ENCODE measurements at regions not wholly inside any gene's neighbourhood (a gene's known extent, or its start where the extent isn't known, plus 50 kb on each side); places are given as distances from the start of the nearest gene placed in this dataset.
A peak's percentile ranks its signal among the peaks of the same experiment; 100 is the strongest.

- H3K79me2 ChIP-seq (ENCODE audit: insufficient read depth, low read length) = no peaks in the 10 kb centered on the region
- no peaks in the 10 kb centered on the region for H4K20me1 ChIP-seq (ENCODE audit: insufficient read depth)
- peak overlapping the region; percentile 86 for H3K4me2 ChIP-seq (ENCODE audit: low read length)
- intact Hi-C loops (cut with micrococcal nuclease) = loop anchor here (5.0 kb wide), 1 partner anchor 38 kb away; no protein-coding TSS in a partner anchor
- H3K36me3 ChIP-seq (ENCODE audit: control insufficient read depth in 1 of 2, insufficient read depth in 2 of 2, low read length in 2 of 2) = no peaks in the 10 kb centered on the region
- no peaks in the 10 kb centered on the region for H3K27me3 ChIP-seq (ENCODE audit: insufficient read depth, low read length)
- H3K9ac ChIP-seq (ENCODE audit: low read length) = peak overlapping the region; percentile 28
- no peaks in the 10 kb centered on the region for H3K9me2 ChIP-seq (ENCODE audit: insufficient read depth)
- peaks cover 47 to 78% of the 10 kb centered on the region in 2 experiments for H3K4me1 ChIP-seq (ENCODE audit: control insufficient read depth in 1 of 2, insufficient read depth in 2 of 2, low read length in 2 of 2)
- ATAC-seq (no peak), DNase-seq (ENCODE audit: low read depth, low spot score) (no peak)
- ChIA-PET CTCF (interaction anchor here (1.2 to 1.3 kb wide), 2 partner anchors 22 to 34 kb away, joined by 3 to 5 read pairs; no protein-coding TSS in a partner anchor), POLR2A (interaction anchor here (1.0 to 2.6 kb wide), 3 partner anchors 14 to 271 kb away, joined by 3 to 12 read pairs (median 4); partner anchors contain the start of gene VEGFA), RAD21 (ENCODE audit: low non-redundant PET in 1 of 2, low total read pairs in 2 of 2, uncharacterized antibody in 2 of 2, unreplicated experiment in 2 of 2) (no interaction called here)
- no peaks in the 10 kb centered on the region for H3K9me3 ChIP-seq (ENCODE audit: control insufficient read depth in 1 of 2, insufficient read depth in 1 of 2, low read depth in 1 of 2, low read length in 2 of 2)
- no TSS peak for BruUV-seq (replicated peaks)
- peak overlapping the region; percentile 95 for H3K27ac ChIP-seq (ENCODE audit: low read depth, low read length)
- no peak overlapping the region for H3K4me3 ChIP-seq (replicated peaks in 1 of 2; ENCODE audit: low read depth in 1 of 2, low read length in 2 of 2)
- TF ChIP-seq CBX3 (IDR thresholded peaks at IDR 0.05; ENCODE audit: low read depth) (no peak), YY1 (IDR thresholded peaks at IDR 0.05; ENCODE audit: extremely low read depth, insufficient replicate concordance, low read depth, low read length) (no peak)
- H2AFZ ChIP-seq (ENCODE audit: low read depth, low read length, poor library complexity, severe bottlenecking) = no peak overlapping the region
Observed at GRCh38 chr6:44040786-44041185, 86.5 kb downstream of the MRPL14 start.

GRCh38 chr6:44039839-44040350 is 87.4 kb downstream of the MRPL14 start:
- ATAC-seq = no peak
- no peak overlapping the region for H2AFZ ChIP-seq (ENCODE audit: low read depth, low read length, poor library complexity, severe bottlenecking)
- no peaks in the 10 kb centered on the region for H3K9me2 ChIP-seq (ENCODE audit: insufficient read depth)
- no peaks in the 10 kb centered on the region for H3K36me3 ChIP-seq (ENCODE audit: control insufficient read depth in 1 of 2, insufficient read depth in 2 of 2, low read length in 2 of 2)
- no peaks in the 10 kb centered on the region for H3K9me3 ChIP-seq (ENCODE audit: control insufficient read depth in 1 of 2, insufficient read depth in 1 of 2, low read depth in 1 of 2, low read length in 2 of 2)
- DNase-seq (ENCODE audit: low read depth, low spot score) = no peak
- no peaks in the 10 kb centered on the region for H3K27me3 ChIP-seq (ENCODE audit: insufficient read depth, low read length)
- H3K79me2 ChIP-seq (ENCODE audit: insufficient read depth, low read length) = no peaks in the 10 kb centered on the region
- POLR2A ChIA-PET = interaction anchor here (1.2 to 2.6 kb wide), 3 partner anchors 14 to 29 kb away, joined by 3 to 12 read pairs (median 7); no protein-coding TSS in a partner anchor
- H3K9ac ChIP-seq (ENCODE audit: low read length) = 0 out of 2 replicates have a peak overlapping the region, but pooled peaks have one; percentile 28
- H3K4me2 ChIP-seq (ENCODE audit: low read length) = peak overlapping the region; percentile 86; the same call in 1 of the 2 replicates
- H3K27ac ChIP-seq (ENCODE audit: low read depth, low read length) = no peak overlapping the region; the same call in 1 of the 2 replicates
- no peaks in the 10 kb centered on the region for H4K20me1 ChIP-seq (ENCODE audit: insufficient read depth)
- H3K4me1 ChIP-seq (ENCODE audit: control insufficient read depth in 1 of 2, insufficient read depth in 2 of 2, low read length in 2 of 2) = peaks cover 50 to 83% of the 10 kb centered on the region in 2 experiments
- CTCF ChIA-PET = interaction anchor here (0.7 to 1.4 kb wide), 4 partner anchors 11 to 35 kb away, joined by 3 to 4 read pairs (median 3); no protein-coding TSS in a partner anchor
- BruUV-seq (replicated peaks) = no TSS peak
- intact Hi-C loops (cut with micrococcal nuclease) = loop anchor here (5.0 kb wide), 1 partner anchor 38 kb away; no protein-coding TSS in a partner anchor
- H3K4me3 ChIP-seq (replicated peaks in 1 of 2; ENCODE audit: low read depth in 1 of 2, low read length in 2 of 2) = no peak overlapping the region
- RAD21 ChIA-PET (ENCODE audit: low non-redundant PET in 1 of 2, low total read pairs in 2 of 2, uncharacterized antibody in 2 of 2, unreplicated experiment in 2 of 2) = no interaction called here
- TF ChIP-seq FOSL1 (IDR thresholded peaks at IDR 0.05; ENCODE audit: low read depth) (no peak), CTCF (IDR thresholded peaks at IDR 0.05 in 2 of 3, conservative IDR thresholded peaks at IDR 0.05 in 1 of 3; ENCODE audit: borderline replicate concordance in 1 of 3, insufficient read depth in 1 of 3, low read depth in 2 of 3, low read length in 2 of 3) (no peak), POLR2AphosphoS5 (IDR thresholded peaks at IDR 0.05; ENCODE audit: low read depth, low read length) (no peak), ZNF274 (IDR thresholded peaks at IDR 0.05; ENCODE audit: low read depth, low read length) (no peak), SIN3A (IDR thresholded peaks at IDR 0.05; ENCODE audit: low read depth) (no peak), ZFX (IDR thresholded peaks at IDR 0.05) (no peak), MAX (IDR thresholded peaks at IDR 0.05) (no peak), SP1 (IDR thresholded peaks at IDR 0.05; ENCODE audit: low read depth) (no peak), CEBPB (IDR thresholded peaks at IDR 0.05; ENCODE audit: low read depth) (no peak), EZH2 (IDR thresholded peaks at IDR 0.05) (no peak), ZBTB33 (IDR thresholded peaks at IDR 0.05; ENCODE audit: extremely low read depth, insufficient replicate concordance, low read length) (no peak), SRF (IDR thresholded peaks at IDR 0.05; ENCODE audit: low read depth) (no peak), EGR1 (IDR thresholded peaks at IDR 0.05; ENCODE audit: low read depth) (no peak), CBX3 (IDR thresholded peaks at IDR 0.05; ENCODE audit: low read depth) (no peak)

Measured in HCT116 (cell line).